ENCODE measurements at regions not wholly inside any gene's neighbourhood (a gene's known extent, or its start where the extent isn't known, plus 50 kb on each side); places are given as distances from the start of the nearest gene placed in this dataset.

DNA sequence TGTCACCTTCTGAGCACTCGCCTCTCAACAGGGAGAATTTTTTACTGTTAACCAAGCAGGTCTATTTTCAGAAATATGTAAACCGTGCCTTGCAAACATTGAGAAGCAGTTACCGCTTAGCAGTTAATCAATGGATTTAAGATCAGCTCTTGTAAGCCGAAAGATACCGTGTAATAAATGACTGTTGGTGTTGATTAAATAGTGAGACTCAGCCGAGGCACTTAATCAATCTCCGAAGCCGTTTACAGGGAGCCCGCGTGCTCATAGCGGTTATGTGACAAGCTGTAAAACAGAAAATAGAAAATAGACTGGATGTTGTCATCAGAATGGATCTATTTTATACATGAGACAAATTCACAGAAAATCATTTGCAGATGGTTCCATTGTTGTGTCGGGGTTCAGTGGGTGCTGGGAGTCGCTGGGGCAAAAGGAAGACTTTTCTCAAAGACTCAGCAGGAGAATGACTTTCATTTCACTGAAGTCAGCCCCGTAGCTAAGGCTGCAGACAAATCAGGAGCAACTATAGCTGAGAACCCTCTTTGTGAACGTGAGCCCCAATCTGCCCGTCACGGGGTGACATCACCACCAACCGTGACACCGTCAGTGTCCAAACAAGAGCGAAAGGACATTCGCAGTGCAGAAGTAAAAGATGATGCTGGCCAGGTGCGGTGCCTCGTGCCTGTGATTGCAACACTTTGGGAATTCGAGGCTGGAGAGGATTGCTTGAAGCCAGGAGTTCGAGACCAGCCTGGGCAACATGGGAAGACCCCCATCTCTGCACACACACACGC lies 275.3 kb downstream of the CRLF2 start (continued):
- TF ChIP-seq TCF7L2 (IDR thresholded peaks at IDR 0.05; ENCODE audit: low read depth, low read length) = no peak

GRCh38 chrX:933611-934010 lies 278.8 kb downstream of the CRLF2 start:
- BruUV-seq (replicated peaks) = no TSS peak
- H3K27me3 ChIP-seq (ENCODE audit: control insufficient read depth in 2 of 2, insufficient read depth in 2 of 2, low read length in 2 of 2) = no peaks in the 10 kb centered on the region; a peak in 1 of 5 replicates
- H3K9ac ChIP-seq (ENCODE audit: insufficient read depth in 1 of 2, low read depth in 2 of 2, low read length in 2 of 2) = no peak overlapping the region
- H3K4me2 ChIP-seq (ENCODE audit: insufficient read depth, low read length) = no peak overlapping the region
- intact Hi-C loops (cut with micrococcal nuclease) (no loop called here), in situ Hi-C loops (cut with MboI) (no loop called here)
- no peak for FAIRE-seq
- H3K9me1 ChIP-seq (ENCODE audit: control insufficient read depth, insufficient read depth, low read length) = no peaks in the 10 kb centered on the region
- no peak overlapping the region for H3K4me3 ChIP-seq
- no peak for DNase-seq (ENCODE audit: extremely low read depth in 1 of 4, low spot score in 3 of 4)
- H3K36me3 ChIP-seq (ENCODE audit: control insufficient read depth, insufficient read depth, low read length) = no peaks in the 10 kb centered on the region
- no peak overlapping the region for H3K27ac ChIP-seq (ENCODE audit: extremely low read depth, low read depth, low read length)
- no peaks in the 10 kb centered on the region for H3K4me1 ChIP-seq (replicated peaks in 1 of 2; ENCODE audit: control insufficient read depth in 2 of 2, insufficient read depth in 2 of 2, low read length in 2 of 2)
- no peak for ATAC-seq
- H2AFZ ChIP-seq (ENCODE audit: low read depth, low read length) = no peak overlapping the region
- H3K79me2 ChIP-seq (ENCODE audit: control insufficient read depth, insufficient read depth, low read length) = no peaks in the 10 kb centered on the region
- ChIA-PET POLR2A (no interaction called here), CTCF (ENCODE audit: low intra/inter-chr PET ratio) (no interaction called here)
- H3K9me3 ChIP-seq (replicated peaks; ENCODE audit: control insufficient read depth, insufficient read depth, low read depth, low read length) = no peaks in the 10 kb centered on the region
- 4% methylated on average over 11 of the region's 11 CpGs for WGBS (ENCODE audit: insufficient coverage, low coverage, missing lambda C conversion rate)
- no peaks in the 10 kb centered on the region for H4K20me1 ChIP-seq (replicated peaks; ENCODE audit: control insufficient read depth, insufficient read depth, low read length)
- TF ChIP-seq SLC30A9 (CRISPR knock-in tag; IDR thresholded peaks at IDR 0.05) (no peak), MED1 (CRISPR knock-in tag; IDR thresholded peaks at IDR 0.05; ENCODE audit: borderline replicate concordance) (no peak), ARID2 (IDR thresholded peaks at IDR 0.05) (no peak), ZC3H4 (CRISPR knock-in tag; IDR thresholded peaks at IDR 0.05; ENCODE audit: borderline replicate concordance) (no peak), ZNF143 (CRISPR knock-in tag; IDR thresholded peaks at IDR 0.05) (no peak), E2F1 (CRISPR knock-in tag; IDR thresholded peaks at IDR 0.05) (no peak), CC2D1A (IDR thresholded peaks at IDR 0.05) (no peak), MCM3 (IDR thresholded peaks at IDR 0.05) (no peak), ZNF77 (CRISPR knock-in tag; IDR thresholded peaks at IDR 0.05) (no peak), NCOA2 (IDR thresholded peaks at IDR 0.05; ENCODE audit: partially characterized antibody in 2 of 2) (no peak), ZNF589 (CRISPR knock-in tag; IDR thresholded peaks at IDR 0.05; ENCODE audit: low read depth) (no peak), HMGXB4 (CRISPR knock-in tag; IDR thresholded peaks at IDR 0.05) (no peak), ATF7 (IDR thresholded peaks at IDR 0.05) (no peak)
- TF ChIP-seq, protein P1, sequence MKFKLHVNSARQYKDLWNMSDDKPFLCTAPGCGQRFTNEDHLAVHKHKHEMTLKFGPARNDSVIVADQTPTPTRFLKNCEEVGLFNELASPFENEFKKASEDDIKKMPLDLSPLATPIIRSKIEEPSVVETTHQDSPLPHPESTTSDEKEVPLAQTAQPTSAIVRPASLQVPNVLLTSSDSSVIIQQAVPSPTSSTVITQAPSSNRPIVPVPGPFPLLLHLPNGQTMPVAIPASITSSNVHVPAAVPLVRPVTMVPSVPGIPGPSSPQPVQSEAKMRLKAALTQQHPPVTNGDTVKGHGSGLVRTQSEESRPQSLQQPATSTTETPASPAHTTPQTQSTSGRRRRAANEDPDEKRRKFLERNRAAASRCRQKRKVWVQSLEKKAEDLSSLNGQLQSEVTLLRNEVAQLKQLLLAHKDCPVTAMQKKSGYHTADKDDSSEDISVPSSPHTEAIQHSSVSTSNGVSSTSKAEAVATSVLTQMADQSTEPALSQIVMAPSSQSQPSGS (CRISPR knock-in tag; IDR thresholded peaks at IDR 0.05) = no peak
